Stimulated activated CD8-positive, alpha-beta memory T cell treated with anti-CD3 and anti-CD28 coated beads, Interleukin-4, amount 100 ng/mL, for 1 hour (primary cell): ENCODE measurements at regions not wholly inside any gene's neighbourhood (a gene's known extent, or its start where the extent isn't known, plus 50 kb on each side); places are given as distances from the start of the nearest gene placed in this dataset.

Experiments used
- DNase-seq, 2 donors: peaks; one replicate each; pipeline ENCODE4 v3.0.0-alpha.2; 2020; ENCODE audit warnings: low read depth in 2 of 2, low spot score in 1 of 2

- DNase-seq, result no peak
Observed at GRCh38 chr14:87547536-87547935, 445.4 kb downstream of the GALC start.

- DNase-seq, result no peak
Observed at GRCh38 chr14:87542288-87542687, 450.7 kb downstream of the GALC start.

GRCh38 chr14:87540339-87540738 is 452.6 kb downstream of the GALC start:
- no peak for DNase-seq

- DNase-seq, result no peak
Observed at GRCh38 chr14:87529081-87529480, 463.9 kb downstream of the GALC start.

- no peak for DNase-seq
Observed at GRCh38 chr14:87526731-87527130, 466.3 kb downstream of the GALC start.

- no peak for DNase-seq
Observed at GRCh38 chr14:87524011-87524410, 469.0 kb downstream of the GALC start.

- DNase-seq, result no peak
Observed at GRCh38 chr14:87522575-87522974, 470.4 kb downstream of the GALC start.

GRCh38 chr14:87508333-87508732 is 484.6 kb downstream of the GALC start:
- no peak for DNase-seq

- DNase-seq, result no peak
Observed at GRCh38 chr14:87503711-87504110, 489.3 kb downstream of the GALC start.

GRCh38 chr14:87497301-87497700 is 495.7 kb downstream of the GALC start:
- DNase-seq, result no peak

GRCh38 chr14:87494010-87494409 is 499.0 kb downstream of the GALC start:
- no peak for DNase-seq

- no peak for DNase-seq
Observed at GRCh38 chr14:87492561-87492960, 500.4 kb downstream of the GALC start.

- DNase-seq, result no peak
Observed at GRCh38 chr14:87491816-87492215, 501.2 kb downstream of the GALC start.

GRCh38 chr14:87489196-87489819 is 503.7 kb downstream of the GALC start:
- DNase-seq, result no peak

- DNase-seq, result no peak
Observed at GRCh38 chr14:87483271-87484260, 509.4 kb downstream of the GALC start.

GRCh38 chr14:87468531-87468930 is 524.5 kb downstream of the GALC start:
- DNase-seq, result no peak

- no peak for DNase-seq
Observed at GRCh38 chr14:87467578-87467977, 525.4 kb downstream of the GALC start.

GRCh38 chr14:87465770-87466169 is 527.2 kb downstream of the GALC start:
- no peak for DNase-seq

- no peak for DNase-seq
Observed at GRCh38 chr14:87461704-87462103, 531.3 kb downstream of the GALC start.

- no peak for DNase-seq
Observed at GRCh38 chr14:87457720-87458119, 535.3 kb downstream of the GALC start.

- DNase-seq, result no peak
Observed at GRCh38 chr14:87450193-87450592, 542.8 kb downstream of the GALC start.

GRCh38 chr14:87449016-87449415 is 544.0 kb downstream of the GALC start:
- DNase-seq, result no peak
